GM19438 (cell line): ENCODE measurements at regions not wholly inside any gene's neighbourhood (a gene's known extent, or its start where the extent isn't known, plus 50 kb on each side); places are given as distances from the start of the nearest gene placed in this dataset.

Experiments used
- ATAC-seq: cut with Tn5 transposase; IDR thresholded peaks from one replicate; pipeline ENCODE4 v1.9.1; 2021; ENCODE audit warnings: low read depth; ENCODE audit not compliant: unreplicated experiment

DNA sequence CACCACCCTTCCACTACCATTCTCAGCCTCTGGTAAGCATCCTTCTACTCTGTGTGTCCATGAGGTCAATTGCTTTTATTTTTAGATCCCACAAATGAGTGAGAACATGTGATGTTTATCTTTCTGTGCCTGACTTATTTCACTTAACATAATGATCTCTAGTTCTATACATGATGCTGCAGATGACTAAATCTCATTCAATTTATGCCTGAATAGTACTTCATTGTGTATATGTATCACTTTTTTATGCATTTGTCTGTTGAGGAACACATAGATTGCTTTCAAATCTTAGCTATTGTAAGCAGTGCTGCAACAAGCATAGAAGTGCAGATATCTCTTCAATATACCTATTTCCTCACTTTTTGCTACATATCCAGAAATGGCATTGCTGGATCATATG, 733.3 kb downstream of the SUCLG1 start:
- ATAC-seq, result no peak

DNA sequence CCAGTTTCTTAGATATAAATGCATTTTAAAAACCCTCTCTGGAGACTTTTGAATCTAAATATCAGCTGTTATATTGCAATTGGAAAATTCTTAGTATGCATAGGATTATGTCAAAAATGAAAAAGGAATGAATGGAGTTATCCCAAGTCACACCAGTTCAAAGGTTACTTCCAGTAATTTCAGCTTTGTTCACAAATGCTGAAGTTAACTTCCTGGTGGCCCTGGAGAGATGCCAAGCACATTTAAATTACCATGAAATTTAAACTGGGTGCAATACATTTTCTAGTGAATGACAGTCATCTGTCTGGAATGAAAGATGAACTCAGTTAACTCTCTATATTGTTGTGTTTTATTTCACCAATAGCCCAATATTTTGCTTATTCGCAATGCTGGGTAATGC, 753.9 kb downstream of the SUCLG1 start:
- ATAC-seq, result no peak

DNA sequence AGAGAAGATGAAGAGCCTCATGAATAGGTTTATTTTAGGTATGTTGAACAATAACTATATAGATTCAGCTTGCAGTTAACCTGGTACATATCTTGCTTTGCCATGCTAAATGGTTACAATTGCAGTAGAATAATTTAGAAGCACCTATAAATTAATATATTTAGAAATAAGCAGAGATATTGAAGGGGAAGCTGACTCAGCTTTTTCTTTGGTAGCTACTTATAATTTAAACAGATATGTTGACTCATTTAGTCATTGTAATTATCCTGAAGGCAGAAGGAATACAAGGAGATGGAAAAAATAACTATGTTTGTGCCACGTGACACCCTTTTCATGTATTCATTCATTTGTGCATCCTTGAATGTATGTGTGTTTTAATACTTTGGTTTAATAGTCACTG, 755.5 kb downstream of the SUCLG1 start:
- no peak for ATAC-seq

DNA sequence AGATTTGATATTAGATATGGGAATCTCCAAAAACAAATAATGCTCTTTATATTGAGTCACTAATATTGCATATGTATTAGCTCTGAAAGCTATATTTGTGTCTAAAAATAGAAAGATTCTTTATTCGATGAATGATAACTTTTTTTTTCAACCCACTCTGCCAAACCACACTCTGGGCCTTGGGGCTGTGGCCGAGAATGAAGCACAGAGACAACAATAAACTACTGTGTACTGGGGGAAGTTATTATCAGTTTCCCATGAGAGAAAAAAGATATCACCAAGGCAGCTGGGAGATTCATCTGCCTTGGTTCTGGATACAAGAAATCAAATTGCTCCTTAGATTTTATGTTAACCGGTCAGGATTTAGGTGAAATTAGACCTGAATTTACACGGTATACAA, 762.2 kb downstream of the SUCLG1 start:
- no peak for ATAC-seq

DNA sequence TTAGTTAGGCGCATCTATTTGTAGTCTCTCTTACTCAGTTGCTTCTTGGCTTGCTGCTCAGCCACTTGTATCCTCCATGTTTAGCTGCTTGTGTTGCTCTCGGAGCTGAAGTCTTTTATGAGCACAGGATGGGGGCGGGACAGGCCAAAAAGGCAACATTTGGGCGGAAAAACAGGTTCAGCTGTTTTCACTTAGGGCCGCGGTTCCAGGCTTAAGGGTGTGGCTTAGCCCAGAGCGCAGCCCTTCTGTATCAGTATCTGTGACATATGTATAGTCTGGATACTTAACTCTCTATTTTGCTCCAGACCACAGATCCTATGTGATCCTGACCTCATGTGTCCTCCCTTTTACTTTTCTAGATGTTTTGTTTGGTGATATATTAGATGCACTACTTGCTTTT, 763.5 kb downstream of the SUCLG1 start:
- ATAC-seq, result no peak

DNA sequence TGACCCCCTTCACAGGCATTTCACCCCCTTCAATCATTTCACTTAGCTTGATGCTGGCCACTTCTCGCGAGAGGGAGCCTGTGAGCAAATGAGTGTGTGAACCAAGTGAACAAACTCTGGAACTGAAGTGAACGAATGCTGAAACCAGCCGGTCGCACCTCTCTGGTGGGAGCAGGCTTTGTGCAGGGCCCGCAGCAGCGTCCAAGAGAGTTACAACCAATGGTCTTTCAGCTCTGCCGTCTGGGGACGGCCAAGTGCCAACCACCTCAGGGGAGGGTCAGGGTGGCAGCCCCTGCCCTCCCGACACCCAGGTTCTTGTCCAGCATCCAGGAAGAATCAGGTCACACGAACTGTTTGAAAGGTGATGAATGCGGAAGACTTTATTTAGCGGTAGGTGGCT, 764.0 kb downstream of the SUCLG1 start:
- ATAC-seq, result no peak

DNA sequence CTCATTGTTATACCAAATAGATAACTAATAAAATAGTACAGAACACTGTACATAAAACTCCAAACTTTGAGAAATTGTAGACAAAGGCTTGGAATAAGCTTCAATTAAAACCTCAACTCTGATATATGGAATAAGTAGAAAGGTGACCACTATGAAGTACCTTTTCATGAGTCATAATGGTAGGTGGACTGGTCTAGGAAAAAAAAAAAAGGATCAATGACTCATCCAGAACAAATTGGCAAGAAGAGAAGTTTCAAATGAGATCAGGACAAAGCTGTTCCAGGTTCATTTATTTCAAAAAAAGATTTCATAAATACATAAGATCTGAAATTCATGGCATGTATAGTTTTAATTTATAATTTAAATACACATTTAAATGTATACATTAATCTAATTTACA, 769.7 kb downstream of the SUCLG1 start:
- ATAC-seq, result no peak

DNA sequence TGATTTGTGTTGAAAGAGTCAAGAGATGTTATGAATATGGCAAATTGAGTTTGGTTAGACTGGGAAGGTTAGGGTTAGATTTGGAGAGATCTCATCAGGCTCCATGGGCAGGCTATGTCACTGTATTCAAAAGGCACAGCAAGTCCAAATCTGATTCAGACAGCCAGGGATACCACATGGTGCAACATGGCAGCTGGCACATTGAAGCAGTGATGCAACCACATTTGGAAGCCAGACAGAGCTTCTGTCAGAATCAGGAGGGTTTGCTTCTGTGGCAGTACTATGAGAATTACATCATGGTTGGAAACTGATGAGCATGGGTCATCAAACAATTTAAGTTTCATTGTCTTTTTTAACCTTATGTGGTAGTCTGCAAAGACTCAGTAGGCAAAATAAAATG, 772.2 kb downstream of the SUCLG1 start:
- no peak for ATAC-seq

DNA sequence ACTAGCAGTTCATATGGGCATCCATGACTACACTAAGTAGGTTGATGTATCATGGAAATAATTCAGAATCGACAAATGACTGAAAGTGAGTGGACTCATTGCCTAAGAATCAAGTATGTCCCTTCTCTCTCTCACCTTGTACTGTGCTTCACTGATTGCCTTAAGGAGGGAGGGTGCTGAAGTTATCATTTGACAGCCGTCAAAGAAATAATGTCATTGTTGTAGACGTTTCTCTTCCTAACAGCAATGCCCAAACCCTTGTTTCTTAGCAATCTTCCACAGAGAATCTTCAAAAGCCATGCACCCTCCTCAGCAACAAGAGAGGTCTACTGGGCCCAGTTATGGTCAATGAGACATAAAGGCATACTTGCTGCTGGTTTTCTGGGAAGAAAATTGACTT, 785.0 kb downstream of the SUCLG1 start:
- no peak for ATAC-seq

DNA sequence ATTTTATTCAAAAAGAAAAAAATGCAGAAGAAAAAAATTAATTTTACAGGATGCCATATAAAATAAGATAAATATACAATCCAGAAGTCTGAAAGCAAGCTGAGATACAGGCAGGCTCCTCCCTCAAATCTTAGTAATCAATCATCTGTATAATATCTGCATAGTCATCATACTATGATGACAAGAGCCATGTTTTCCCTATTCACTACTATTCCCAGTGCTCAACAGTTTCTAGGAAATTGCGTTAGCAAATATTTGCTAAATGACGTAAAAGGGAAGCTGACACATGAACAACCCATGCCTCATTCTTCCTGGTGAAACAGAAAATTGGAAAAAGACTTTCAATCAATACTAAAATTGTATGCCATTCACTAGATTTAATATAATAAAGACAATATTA, 793.2 kb downstream of the SUCLG1 start:
- ATAC-seq, result no peak

DNA sequence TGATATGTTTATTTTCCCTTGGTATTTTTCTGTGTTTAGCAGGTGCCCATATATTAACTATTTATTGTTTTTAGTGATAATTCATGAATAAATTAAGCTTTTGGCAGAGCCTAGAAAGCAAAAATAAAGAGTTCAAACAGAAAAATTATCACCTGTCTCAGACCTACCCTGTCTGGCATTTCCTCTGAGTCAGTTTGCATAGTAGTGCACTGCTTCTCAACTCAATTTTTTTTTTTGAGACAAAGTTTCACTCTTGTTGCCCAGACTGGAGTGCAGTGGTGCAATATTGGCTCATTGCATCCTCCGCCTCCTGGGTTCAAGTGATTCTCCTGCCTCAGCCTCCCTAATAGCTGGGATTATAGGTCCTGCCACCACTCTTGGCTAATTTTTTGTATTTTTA, 793.9 kb downstream of the SUCLG1 start:
- no peak for ATAC-seq

DNA sequence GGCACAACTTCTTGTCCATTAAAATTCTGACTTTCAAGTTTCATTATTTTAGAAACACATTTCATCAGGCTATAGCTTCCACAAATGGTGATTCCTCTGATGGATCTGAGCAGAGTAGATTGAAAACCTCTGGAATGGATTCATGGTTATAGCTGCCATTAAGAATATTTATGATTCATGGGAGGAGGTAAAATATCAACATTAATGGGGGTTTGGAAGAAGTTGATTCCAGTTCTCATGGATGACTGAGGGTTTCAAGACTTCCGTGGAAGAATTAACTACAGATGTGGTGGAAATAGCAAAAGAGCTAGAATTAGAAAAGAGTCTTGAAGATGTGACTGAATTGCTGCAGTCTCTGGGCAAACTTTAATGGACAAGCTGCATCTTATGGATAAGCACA, 797.4 kb downstream of the SUCLG1 start:
- ATAC-seq, result no peak

DNA sequence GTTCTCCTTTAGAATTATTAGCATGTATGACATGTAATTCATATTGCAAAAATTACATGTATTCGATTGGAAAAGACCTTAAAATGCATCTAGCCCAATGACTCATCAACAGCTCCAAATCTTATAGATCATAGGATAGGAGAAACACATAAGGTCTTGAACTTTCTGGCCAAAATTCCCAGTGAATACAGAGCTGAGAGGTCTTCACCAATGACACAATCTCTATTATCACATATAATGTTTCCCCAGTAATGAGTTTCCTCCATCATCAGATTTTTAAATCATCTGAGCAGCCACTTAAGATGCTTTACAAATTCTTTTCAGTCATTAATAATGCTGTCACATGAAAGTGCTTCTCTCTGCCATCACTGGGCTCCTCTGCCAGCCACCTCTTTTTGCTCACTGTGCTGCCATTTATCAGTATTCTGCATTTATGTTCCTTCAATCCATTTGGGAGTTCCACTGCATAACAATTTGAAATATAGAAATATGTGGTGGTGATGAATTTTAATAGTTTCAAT, 804.9 kb downstream of the SUCLG1 start:
- ATAC-seq, result no peak

DNA sequence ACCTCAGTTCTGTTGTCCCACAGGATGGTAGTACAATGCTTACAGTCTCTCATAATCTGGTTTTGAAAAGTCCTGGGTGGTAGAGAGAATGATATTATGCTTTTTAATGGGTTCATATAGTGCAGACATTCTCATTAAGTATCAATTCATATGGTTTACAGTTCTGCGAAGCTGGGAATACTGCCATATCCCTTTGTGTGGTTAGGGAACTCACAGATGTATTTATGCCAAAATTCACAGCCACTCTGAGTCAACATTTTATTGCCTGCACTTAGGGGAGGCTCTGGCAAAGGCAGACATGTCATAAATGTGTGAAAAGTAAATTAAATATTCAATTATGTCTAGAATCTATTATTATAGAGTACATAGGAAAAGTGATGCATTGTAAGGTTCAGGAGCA, 808.2 kb downstream of the SUCLG1 start:
- no peak for ATAC-seq

DNA sequence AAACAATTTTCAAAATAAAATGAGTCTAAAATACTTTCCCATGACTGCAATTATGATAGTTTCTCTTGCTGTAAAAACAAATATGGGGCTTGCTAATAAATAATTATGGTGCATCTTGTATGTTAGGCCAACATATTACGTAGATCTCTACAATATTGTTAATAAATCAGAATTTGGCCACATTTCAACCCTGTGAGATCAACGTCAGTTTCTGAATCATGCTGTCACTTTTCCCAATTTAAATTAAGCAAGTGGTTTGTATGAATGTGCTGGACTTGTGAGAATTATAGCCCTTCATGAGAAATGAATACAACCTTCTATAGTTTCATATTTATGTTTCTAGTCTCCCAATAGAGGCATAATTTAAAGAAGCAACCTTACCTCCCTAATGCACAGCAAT, 808.9 kb downstream of the SUCLG1 start:
- no peak for ATAC-seq

DNA sequence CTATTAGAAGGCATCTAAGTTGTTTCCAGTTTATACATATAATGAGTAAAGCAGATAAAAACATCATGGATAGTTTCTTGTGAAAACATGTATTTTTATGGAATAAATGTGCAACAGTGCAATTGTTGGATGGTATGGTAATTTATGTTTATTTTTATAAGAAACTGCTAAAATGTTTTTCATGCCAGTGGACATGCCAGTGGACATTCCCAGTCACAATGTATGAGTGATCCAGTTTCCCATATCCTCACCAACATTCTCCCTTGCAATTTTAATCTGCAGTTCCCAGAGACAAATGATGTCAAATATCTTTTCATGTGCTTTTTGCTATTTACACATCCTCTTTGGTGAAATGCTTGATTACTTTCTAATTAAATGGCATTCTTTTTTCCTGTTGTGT, 818.6 kb downstream of the SUCLG1 start:
- no peak for ATAC-seq

DNA sequence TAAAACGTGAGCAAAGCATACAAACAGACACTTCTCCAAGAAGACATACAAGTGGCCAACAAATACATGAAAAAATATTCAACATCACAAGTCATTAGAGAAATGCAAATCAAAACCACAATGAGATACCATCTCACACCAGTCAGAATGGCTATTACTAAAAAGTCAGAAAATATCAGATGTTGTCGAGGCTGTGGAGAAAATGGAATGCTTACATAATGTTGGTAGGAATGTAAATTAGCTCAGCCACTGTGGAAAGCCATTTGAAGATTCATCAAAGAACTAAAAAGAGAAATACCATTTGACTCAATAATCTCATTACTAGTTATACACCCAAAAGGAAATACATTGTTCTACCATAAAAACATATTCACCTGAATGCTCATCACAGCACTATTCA, 825.7 kb downstream of the SUCLG1 start:
- no peak for ATAC-seq

DNA sequence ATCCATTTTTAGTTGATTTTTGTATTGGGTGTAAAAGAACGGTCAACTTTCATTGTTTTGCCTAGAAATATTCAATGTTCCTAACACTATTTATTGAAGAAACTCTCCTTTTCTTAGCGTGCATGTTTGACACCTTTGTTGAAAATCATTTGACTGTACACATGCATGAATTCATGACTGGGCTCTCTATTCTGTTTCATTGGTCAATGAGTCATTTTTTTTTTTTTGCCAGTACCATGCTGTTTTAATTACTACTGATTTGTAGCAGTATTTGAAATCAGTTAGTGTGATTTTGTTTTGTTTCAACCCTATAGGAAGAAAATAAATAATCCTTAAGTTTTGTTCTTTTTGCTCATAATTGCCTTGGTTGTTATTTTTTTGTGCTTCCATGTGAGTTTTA, 828.7 kb downstream of the SUCLG1 start:
- no peak for ATAC-seq

DNA sequence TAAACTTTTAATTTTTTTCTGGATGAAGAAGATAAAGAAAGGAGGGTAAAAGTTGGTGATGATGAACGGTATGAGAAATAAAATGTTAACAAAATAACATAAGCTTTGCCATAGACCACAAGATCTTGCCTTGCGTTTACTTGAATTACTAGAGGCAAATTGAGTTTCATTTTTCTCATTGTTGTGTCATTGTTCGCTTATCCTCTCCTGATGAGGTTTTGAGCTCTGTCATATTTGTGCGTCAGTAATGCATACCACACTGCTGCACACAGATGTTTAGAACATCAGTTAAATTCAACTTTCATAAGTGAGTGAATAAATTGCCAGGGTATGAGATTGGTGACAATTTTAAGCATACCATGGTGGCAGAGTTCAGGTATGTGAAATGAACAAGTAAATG, 843.6 kb downstream of the SUCLG1 start:
- ATAC-seq, result no peak

DNA sequence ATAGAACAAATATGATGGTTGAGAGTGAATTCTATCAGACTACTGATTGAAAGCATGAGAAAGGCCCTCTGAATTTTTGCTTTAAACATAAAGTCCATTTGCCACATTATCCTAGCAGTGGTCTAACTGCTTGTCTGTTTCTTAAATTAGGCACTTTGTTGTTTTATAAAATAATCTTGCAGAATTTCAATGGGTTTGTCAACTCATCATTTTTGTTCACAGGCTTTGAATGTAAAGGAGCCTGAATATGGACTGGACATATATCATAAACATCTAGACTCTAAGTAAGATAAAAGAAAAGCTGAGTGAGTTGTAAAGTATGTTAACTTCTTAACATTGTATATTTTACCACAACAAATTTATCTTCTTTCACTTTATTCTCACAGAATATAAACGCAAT, 845.9 kb downstream of the SUCLG1 start:
- ATAC-seq, result no peak

DNA sequence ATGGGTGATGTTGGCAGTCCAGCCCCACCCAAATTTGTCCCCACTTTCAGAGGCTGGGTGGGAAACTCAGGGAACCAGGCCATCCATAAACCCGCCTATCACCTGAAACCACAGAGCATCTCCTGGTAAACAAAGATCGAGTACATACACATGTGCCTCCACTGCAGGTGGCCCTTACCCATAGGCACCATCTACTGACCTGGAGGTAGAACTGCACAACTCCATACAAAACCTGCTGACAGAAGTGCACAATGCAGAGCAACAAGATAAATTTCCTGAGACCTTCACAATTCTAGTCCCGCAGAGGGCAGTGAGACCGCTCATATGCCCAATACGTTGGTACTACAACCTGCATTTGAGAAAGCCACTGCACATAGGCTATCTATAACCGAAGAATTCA, 856.3 kb downstream of the SUCLG1 start:
- ATAC-seq, result no peak

DNA sequence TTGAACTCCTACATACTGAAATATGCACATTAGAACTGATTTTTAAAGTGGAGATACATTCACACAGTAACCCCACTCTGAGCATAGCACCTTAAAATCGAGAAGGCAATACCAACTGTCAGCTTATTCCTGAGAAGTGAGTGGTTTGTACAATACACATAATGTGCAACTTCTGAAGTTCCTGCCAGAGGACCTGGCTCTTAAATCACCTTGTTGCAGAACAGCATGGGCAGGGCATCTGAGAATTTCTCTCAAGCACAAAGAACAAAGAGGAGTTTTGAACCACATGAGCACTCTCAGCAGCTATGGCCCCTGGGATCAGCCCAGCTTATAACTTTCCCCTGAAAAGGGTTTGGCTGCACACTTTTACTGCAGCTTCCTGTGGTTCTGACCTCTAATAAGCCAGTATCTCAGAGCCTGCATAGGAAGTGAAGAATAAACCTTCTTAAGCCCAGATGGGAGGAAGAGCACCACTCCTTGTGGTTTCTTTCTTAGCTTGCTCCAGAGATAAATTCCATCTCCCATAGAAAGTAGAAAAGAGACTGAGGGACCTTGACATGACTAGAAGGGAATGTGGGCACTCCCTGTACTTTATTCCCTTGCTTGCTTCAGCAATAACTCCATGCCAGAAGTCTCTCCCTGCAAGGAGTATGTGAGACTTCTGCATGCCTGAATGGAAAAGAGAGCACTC, 862.3 kb downstream of the SUCLG1 start:
- no peak for ATAC-seq

DNA sequence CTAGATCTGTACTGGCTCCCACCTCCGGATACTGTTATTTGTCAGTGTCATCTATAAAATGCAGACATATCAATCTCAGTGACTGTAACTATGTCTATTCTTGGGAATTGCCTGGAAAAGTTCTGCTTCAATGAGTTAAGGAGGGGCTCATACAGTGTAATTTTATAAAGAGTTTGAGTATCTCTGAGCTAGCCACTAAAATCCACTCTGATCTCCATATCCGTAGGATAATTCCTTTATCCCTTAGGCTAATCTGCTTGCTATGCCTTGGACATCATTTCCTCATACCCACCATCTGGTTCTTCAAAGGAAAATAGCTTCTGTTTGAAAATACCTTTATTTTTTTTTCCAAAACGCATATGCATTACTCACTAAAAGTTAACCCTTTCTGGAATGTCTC, 863.2 kb downstream of the SUCLG1 start:
- no peak for ATAC-seq
